GM12864 (cell line): ENCODE measurements at regions not wholly inside any gene's neighbourhood (a gene's known extent, or its start where the extent isn't known, plus 50 kb on each side); places are given as distances from the start of the nearest gene placed in this dataset.
"Not testable (repeated sequence)": the region's sequence is repeated elsewhere in the genome, so short reads cannot be mapped to it uniquely, and the experiment has no call there.

Source experiments
- DNase-seq: peaks from one replicate; pipeline ENCODE4 v3.0.0-alpha.2; 2011; ENCODE audit warnings: low read depth
- H3K4me3 ChIP-seq: 2 replicates; pipeline ENCODE4 v1.5.1; 2011; ENCODE audit warnings: mild to moderate bottlenecking, low read depth, low read length, control low read depth
- TF ChIP-seq, protein P1 (sequence below): IDR thresholded peaks from 2 replicates; pipeline ENCODE4 v1.5.1; 2011; ENCODE audit warnings: low read depth, mild to moderate bottlenecking, moderate library complexity, low read length, control low read depth, inconsistent platforms; ENCODE audit errors: missing control alignments

- DNase-seq, result no peak
- TF ChIP-seq, protein P1, sequence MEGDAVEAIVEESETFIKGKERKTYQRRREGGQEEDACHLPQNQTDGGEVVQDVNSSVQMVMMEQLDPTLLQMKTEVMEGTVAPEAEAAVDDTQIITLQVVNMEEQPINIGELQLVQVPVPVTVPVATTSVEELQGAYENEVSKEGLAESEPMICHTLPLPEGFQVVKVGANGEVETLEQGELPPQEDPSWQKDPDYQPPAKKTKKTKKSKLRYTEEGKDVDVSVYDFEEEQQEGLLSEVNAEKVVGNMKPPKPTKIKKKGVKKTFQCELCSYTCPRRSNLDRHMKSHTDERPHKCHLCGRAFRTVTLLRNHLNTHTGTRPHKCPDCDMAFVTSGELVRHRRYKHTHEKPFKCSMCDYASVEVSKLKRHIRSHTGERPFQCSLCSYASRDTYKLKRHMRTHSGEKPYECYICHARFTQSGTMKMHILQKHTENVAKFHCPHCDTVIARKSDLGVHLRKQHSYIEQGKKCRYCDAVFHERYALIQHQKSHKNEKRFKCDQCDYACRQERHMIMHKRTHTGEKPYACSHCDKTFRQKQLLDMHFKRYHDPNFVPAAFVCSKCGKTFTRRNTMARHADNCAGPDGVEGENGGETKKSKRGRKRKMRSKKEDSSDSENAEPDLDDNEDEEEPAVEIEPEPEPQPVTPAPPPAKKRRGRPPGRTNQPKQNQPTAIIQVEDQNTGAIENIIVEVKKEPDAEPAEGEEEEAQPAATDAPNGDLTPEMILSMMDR, result no peak
- H3K4me3 ChIP-seq, result no peak overlapping the region
Measured at GRCh38 chr2:234880551-234881211, 71.1 kb upstream of the SH3BP4 start.

- TF ChIP-seq, protein P1, result no peak
- DNase-seq, result no peak
- H3K4me3 ChIP-seq, result no peak overlapping the region
Measured at GRCh38 chr2:234879671-234880455, 72.0 kb upstream of the SH3BP4 start.

- H3K4me3 ChIP-seq, DNase-seq: not testable (repeated sequence)
Measured at GRCh38 chr2:234876621-234877020, 75.2 kb upstream of the SH3BP4 start.

DNA sequence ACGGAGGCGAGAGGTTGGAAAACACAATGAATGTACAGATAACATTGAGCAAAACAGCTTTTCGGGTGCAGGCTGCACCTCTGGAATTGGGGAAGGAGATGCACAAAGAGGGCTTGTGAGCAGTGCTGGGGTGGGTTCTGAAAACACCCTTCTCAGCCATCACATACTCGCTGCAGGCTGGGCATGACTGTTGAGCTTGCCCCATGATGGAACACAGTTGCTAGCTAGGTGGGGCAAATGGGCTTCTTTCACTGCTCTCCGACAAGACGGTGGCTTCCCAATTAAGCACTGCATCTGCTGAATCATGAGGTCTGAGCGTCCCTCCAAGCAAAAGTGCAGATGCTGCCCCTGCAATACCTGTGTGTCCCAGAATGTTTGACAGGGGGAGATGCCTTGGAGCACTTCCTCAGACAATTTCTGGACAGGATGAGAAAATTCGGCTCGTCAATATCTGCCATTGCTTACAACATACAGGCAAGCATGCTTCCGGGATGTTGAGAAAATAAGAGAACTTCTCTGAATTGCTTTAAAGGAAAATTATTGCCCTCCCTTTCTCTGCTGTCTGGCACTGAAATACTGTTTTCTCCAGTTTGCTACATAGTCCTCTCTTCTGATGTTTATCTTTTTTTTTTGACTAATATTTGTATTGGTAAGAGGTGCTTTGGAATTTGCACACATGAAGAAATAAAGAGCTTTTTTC lies 77.3 kb upstream of the SH3BP4 start:
- H3K4me3 ChIP-seq, result no peak overlapping the region
- DNase-seq, result no peak
- TF ChIP-seq, protein P1, result no peak

- TF ChIP-seq, protein P1, result no peak
- DNase-seq, result no peak
- no peak overlapping the region for H3K4me3 ChIP-seq
Measured at GRCh38 chr2:234873828-234874173, 78.0 kb upstream of the SH3BP4 start.

DNA sequence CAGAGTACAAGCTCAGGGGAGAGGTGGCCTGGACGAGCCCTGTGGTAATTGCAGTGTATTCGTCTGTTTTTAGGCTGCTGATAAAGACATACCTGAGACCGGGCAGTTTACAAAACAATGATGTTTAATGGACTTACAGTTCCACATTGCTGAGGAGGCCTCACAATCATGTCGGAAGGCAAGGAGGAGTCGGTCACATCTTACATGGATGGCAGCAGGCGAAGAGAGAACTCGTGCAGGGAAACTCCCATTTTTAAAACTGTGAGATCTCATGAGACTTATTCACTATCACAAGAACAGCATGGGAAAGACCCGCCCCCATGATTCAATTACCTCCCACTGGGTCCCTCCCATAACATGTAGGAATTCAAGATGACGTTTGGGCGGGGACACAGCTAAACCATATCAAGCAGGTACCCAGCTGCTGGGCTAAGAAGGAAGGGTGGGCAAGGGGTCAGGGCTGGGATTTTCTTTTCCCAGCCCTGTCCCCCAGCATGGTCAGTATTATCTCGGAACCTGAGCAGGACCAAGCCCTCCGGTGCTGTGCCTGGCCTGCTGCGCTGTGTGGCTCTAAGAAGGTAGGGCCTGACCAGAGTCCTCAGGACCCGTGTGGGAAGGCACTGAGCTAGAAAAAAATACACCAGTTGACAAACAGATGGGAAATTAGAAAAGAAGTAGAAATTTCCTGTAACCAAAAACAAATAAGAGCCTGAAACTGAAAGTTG lies 78.6 kb upstream of the SH3BP4 start:
- TF ChIP-seq, protein P1, result no peak
- H3K4me3 ChIP-seq, result no peak overlapping the region
- no peak for DNase-seq

GRCh38 chr2:234869969-234870368 lies 81.8 kb upstream of the SH3BP4 start:
- DNase-seq, result no peak
- TF ChIP-seq, protein P1, result no peak
- H3K4me3 ChIP-seq, result no peak overlapping the region
